Endodermal cell (in vitro differentiated cells): ENCODE measurements at regions not wholly inside any gene's neighbourhood (a gene's known extent, or its start where the extent isn't known, plus 50 kb on each side); places are given as distances from the start of the nearest gene placed in this dataset.

Source experiments
- DNase-seq: peaks from one replicate; pipeline ENCODE4 v3.0.0-alpha.2; 2017
- H3K27ac ChIP-seq: 2 replicates; pipeline ENCODE4 v1.5.1; 2013; ENCODE audit warnings: mild to moderate bottlenecking, low read depth, low read length, moderate library complexity
- H3K27me3 ChIP-seq: 2 replicates; pipeline ENCODE4 v1.6.1; 2013; ENCODE audit warnings: mild to moderate bottlenecking, low read length, moderate library complexity; ENCODE audit not compliant: insufficient read depth, control insufficient read depth, poor library complexity, severe bottlenecking
- H3K36me3 ChIP-seq: 2 replicates; pipeline ENCODE4 v1.7.0; 2013; ENCODE audit warnings: mild to moderate bottlenecking, low read length, moderate library complexity; ENCODE audit not compliant: control insufficient read depth, insufficient read depth
- H3K4me1 ChIP-seq: one replicate; pipeline ENCODE4 v1.7.0; 2013; ENCODE audit warnings: low read length; ENCODE audit not compliant: control insufficient read depth, insufficient read depth
- H3K4me3 ChIP-seq: 2 replicates; pipeline ENCODE4 v1.5.1; 2013; ENCODE audit warnings: mild to moderate bottlenecking, low read length, moderate library complexity
- H3K9ac ChIP-seq: 2 replicates; pipeline ENCODE4 v1.6.1; 2013; ENCODE audit warnings: mild to moderate bottlenecking, low read length, moderate library complexity; ENCODE audit not compliant: poor library complexity, severe bottlenecking; ENCODE audit errors: extremely low read depth
- H3K9me3 ChIP-seq: 2 replicates; pipeline ENCODE4 v1.6.1; 2013; ENCODE audit warnings: mild to moderate bottlenecking, low read length, moderate library complexity; ENCODE audit not compliant: control insufficient read depth
- H3K27ac Mint-ChIP-seq: 2 replicates; pipeline ENCODE4 v1.8.0; 2020; ENCODE audit warnings: mixed read lengths
- H3K27me3 Mint-ChIP-seq: 2 replicates; pipeline ENCODE4 v1.8.0; 2021; ENCODE audit warnings: mild to moderate bottlenecking, mixed read lengths; ENCODE audit not compliant: insufficient read depth
- H3K36me3 Mint-ChIP-seq: 2 replicates; pipeline ENCODE4 v1.8.0; 2020; ENCODE audit warnings: low read depth, mixed read lengths
- H3K4me1 Mint-ChIP-seq: 2 replicates; pipeline ENCODE4 v1.8.0; 2020; ENCODE audit warnings: mixed read lengths
- H3K4me3 Mint-ChIP-seq: 2 replicates; pipeline ENCODE4 v1.8.0; 2020; ENCODE audit warnings: mild to moderate bottlenecking, moderate library complexity, mixed read lengths
- H3K9me3 Mint-ChIP-seq: 2 replicates; pipeline ENCODE4 v1.8.0; 2020; ENCODE audit warnings: mild to moderate bottlenecking, mixed read lengths
- CTCF ChIP-seq: fragments of 200-600 bp; sonication (generic); conservative IDR thresholded peaks from 2 replicates; pipeline ENCODE4 v1.5.0; 2021; ENCODE audit warnings: antibody characterized with exemption, mild to moderate bottlenecking
- WGBS, 2 experiments: methylation state at CpG; one replicate each; pipeline versions ENCODE4 v1.1.5 to v1.1.7; 2013; ENCODE audit warnings: missing lambda C conversion rate in 2 of 2, mixed read lengths in 1 of 2; ENCODE audit not compliant: insufficient coverage in 1 of 2, insufficient read length in 1 of 2; 5-methylcytosine and 5-hydroxymethylcytosine counted together

GRCh38 chr4:178836865-178837264 lies 1394.6 kb upstream of the AGA start:
- no peak overlapping the region for H3K9ac ChIP-seq
- Mint-ChIP-seq H3K27ac (no peak overlapping the region), H3K4me1 (no peaks in the 10 kb centered on the region), H3K9me3 (no peaks in the 10 kb centered on the region), H3K27me3 (no peaks in the 10 kb centered on the region), H3K4me3 (no peak overlapping the region), H3K36me3 (no peaks in the 10 kb centered on the region)
- no peak overlapping the region for H3K27ac ChIP-seq
- H3K9me3 ChIP-seq: no peaks in the 10 kb centered on the region
- no peaks in the 10 kb centered on the region for H3K4me1 ChIP-seq
- no peak for TF ChIP-seq CTCF
- H3K27me3 ChIP-seq: no peaks in the 10 kb centered on the region
- no peak overlapping the region for H3K4me3 ChIP-seq
- H3K36me3 ChIP-seq: no peaks in the 10 kb centered on the region
- WGBS, 2 experiments: 86 to 88% methylated on average over 1 of the region's 1 CpG
- no peak for DNase-seq

GRCh38 chr4:178838776-178839175 lies 1396.5 kb upstream of the AGA start:
- no peak for DNase-seq
- Histone ChIP-seq H3K36me3 (no peaks in the 10 kb centered on the region), H3K27ac (no peak overlapping the region), H3K9ac (no peak overlapping the region), H3K27me3 (no peaks in the 10 kb centered on the region), H3K4me3 (no peak overlapping the region), H3K9me3 (no peaks in the 10 kb centered on the region), H3K4me1 (no peaks in the 10 kb centered on the region)
- TF ChIP-seq CTCF: no peak
- Mint-ChIP-seq H3K4me1 (no peaks in the 10 kb centered on the region), H3K27ac (no peak overlapping the region), H3K4me3 (no peak overlapping the region), H3K27me3 (no peaks in the 10 kb centered on the region), H3K9me3 (no peaks in the 10 kb centered on the region), H3K36me3 (no peaks in the 10 kb centered on the region)
- WGBS, 2 experiments: 100% methylated on average over 1 of the region's 2 CpGs; no CpG with 5 or more reads in 1 of the 2 experiments

DNA sequence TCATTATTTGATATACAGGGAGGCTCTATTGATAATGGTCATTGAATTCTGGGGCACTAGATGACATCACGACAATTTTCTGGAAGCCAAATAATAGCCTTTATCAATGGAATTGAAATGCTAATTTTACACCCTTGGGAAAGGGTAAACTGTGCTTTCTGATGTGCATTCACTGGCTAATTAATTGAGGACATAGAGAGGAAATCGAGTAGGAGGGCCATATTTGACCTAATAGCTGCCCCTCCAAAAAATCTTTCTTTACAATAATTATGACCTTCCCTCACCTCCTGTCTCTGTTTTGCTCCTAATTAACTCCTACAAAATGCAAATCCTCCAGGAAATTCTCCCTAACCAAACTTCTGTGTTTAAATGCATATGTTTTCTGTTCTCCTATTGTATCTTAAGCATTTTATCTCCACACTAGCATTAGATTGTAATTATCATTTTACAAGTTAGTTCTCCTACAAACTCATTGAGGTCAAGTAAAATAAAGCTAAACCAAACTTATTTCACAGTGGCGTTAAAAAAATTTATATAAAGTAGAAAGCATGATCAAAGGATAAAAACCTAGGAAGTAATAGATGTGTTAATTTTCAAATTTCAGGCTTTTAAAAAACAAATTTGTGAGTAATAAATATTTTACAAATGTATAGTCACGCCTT lies 1414.0 kb upstream of the AGA start:
- H3K36me3 ChIP-seq: no peaks in the 10 kb centered on the region
- Mint-ChIP-seq H3K27me3 (no peaks in the 10 kb centered on the region), H3K4me1 (peaks cover 10% of the 10 kb centered on the region), H3K4me3 (no peak overlapping the region), H3K9me3 (peaks cover 7% of the 10 kb centered on the region), H3K27ac (no peak overlapping the region), H3K36me3 (no peaks in the 10 kb centered on the region)
- no peak for TF ChIP-seq CTCF
- H3K4me3 ChIP-seq: no peak overlapping the region
- H3K4me1 ChIP-seq: no peaks in the 10 kb centered on the region
- no peaks in the 10 kb centered on the region for H3K27me3 ChIP-seq
- H3K9me3 ChIP-seq: peaks cover 4% of the 10 kb centered on the region
- no peak overlapping the region for H3K27ac ChIP-seq
- whole genome bisulfite sequencing, 2 experiments: 71% methylated on average over 4 of the region's 4 CpGs; no CpG with 5 or more reads in 1 of the 2 experiments
- DNase-seq: no peak
- H3K9ac ChIP-seq: no peak overlapping the region
